ENCODE measurements at regions not wholly inside any gene's neighbourhood (a gene's known extent, or its start where the extent isn't known, plus 50 kb on each side); places are given as distances from the start of the nearest gene placed in this dataset.
A peak's percentile ranks its signal among the peaks of the same experiment; 100 is the strongest.
"Not testable (repeated sequence)": the region's sequence is repeated elsewhere in the genome, so short reads cannot be mapped to it uniquely, and the experiment has no call there.

GRCh38 chr10:46095943-46096342 lies 49.9 kb upstream of the MSMB start:
- ATAC-seq; intact Hi-C loops (cut with DNase I); DNase-seq (ENCODE audit: low spot score): not testable (repeated sequence)

- ATAC-seq (no peak), DNase-seq (ENCODE audit: low spot score) (no peak)
- intact Hi-C loops (cut with DNase I) = no loop called here
Observed at GRCh38 chr10:46096446-46096845, 50.4 kb upstream of the MSMB start.

GRCh38 chr10:46096909-46097575 lies 51.0 kb upstream of the MSMB start:
- ATAC-seq = no peak

GRCh38 chr10:46097576-46098317 lies 51.7 kb upstream of the MSMB start:
- DNase-seq (ENCODE audit: low spot score) (no peak), ATAC-seq (no peak)
- intact Hi-C loops (cut with DNase I) = no loop called here

More at GRCh38 chr10:46096909-46097575, 51.0 kb upstream of the MSMB start:
- intact Hi-C loops (cut with DNase I) = no loop called here
- DNase-seq (ENCODE audit: low spot score) = no peak

- ATAC-seq (no peak), DNase-seq (ENCODE audit: low spot score) (no peak)
- intact Hi-C loops (cut with DNase I) = no loop called here
Observed at GRCh38 chr10:46098386-46098785, 52.3 kb upstream of the MSMB start.

GRCh38 chr10:46098925-46099324 lies 52.9 kb upstream of the MSMB start:
- ATAC-seq; intact Hi-C loops (cut with DNase I); DNase-seq (ENCODE audit: low spot score): not testable (repeated sequence)

GRCh38 chr10:46104071-46104585 lies 58.1 kb upstream of the MSMB start:
- intact Hi-C loops (cut with DNase I) = no loop called here

GRCh38 chr10:46105416-46105815 lies 59.3 kb upstream of the MSMB start:
- DNase-seq (ENCODE audit: low spot score); ATAC-seq; intact Hi-C loops (cut with DNase I): not testable (repeated sequence)

More at GRCh38 chr10:46104071-46104585, 58.1 kb upstream of the MSMB start:
- DNase-seq (ENCODE audit: low spot score) (no peak), ATAC-seq (no peak)

GRCh38 chr10:46105856-46106409 lies 59.9 kb upstream of the MSMB start:
- peak; percentile 14 for ATAC-seq
- intact Hi-C loops (cut with DNase I); DNase-seq (ENCODE audit: low spot score): not testable (repeated sequence)

GRCh38 chr10:46106410-46107255 lies 60.6 kb upstream of the MSMB start:
- ATAC-seq (peak; percentile 98), DNase-seq (ENCODE audit: low spot score) (peak; percentile 79)
- intact Hi-C loops (cut with DNase I) = no loop called here

GRCh38 chr10:46108158-46108499 lies 62.1 kb upstream of the MSMB start:
- DNase-seq (ENCODE audit: low spot score); intact Hi-C loops (cut with DNase I); ATAC-seq: not testable (repeated sequence)

- intact Hi-C loops (cut with DNase I); ATAC-seq; DNase-seq (ENCODE audit: low spot score): not testable (repeated sequence)
Observed at GRCh38 chr10:46154271-46154670, 108.2 kb upstream of the MSMB start.

GRCh38 chr10:46154683-46155082 lies 108.6 kb upstream of the MSMB start:
- DNase-seq (ENCODE audit: low spot score); ATAC-seq; intact Hi-C loops (cut with DNase I): not testable (repeated sequence)

- ATAC-seq; intact Hi-C loops (cut with DNase I); DNase-seq (ENCODE audit: low spot score): not testable (repeated sequence)
Observed at GRCh38 chr10:46156866-46157265, 110.8 kb upstream of the MSMB start.

- intact Hi-C loops (cut with DNase I) = no loop called here
- DNase-seq (ENCODE audit: low spot score) (no peak), ATAC-seq (no peak)
Observed at GRCh38 chr10:46169736-46170135, 117.1 kb upstream of the ANTXRL start.

GRCh38 chr10:46170789-46171188 lies 116.0 kb upstream of the ANTXRL start:
- intact Hi-C loops (cut with DNase I) = no loop called here
- DNase-seq (ENCODE audit: low spot score) (no peak), ATAC-seq (no peak)

GRCh38 chr10:46171661-46172060 lies 115.1 kb upstream of the ANTXRL start:
- DNase-seq (ENCODE audit: low spot score) = no peak
- no peak for ATAC-seq
- intact Hi-C loops (cut with DNase I) = no loop called here

- intact Hi-C loops (cut with DNase I) = no loop called here
- no peak for ATAC-seq
- no peak for DNase-seq (ENCODE audit: low spot score)
Observed at GRCh38 chr10:46175296-46175695, 111.5 kb upstream of the ANTXRL start.

- intact Hi-C loops (cut with DNase I) = no loop called here
- DNase-seq (ENCODE audit: low spot score) = no peak
- ATAC-seq = no peak
Observed at GRCh38 chr10:46175831-46176230, 111.0 kb upstream of the ANTXRL start.
